HepG2 (cell line): ENCODE measurements at regions not wholly inside any gene's neighbourhood (a gene's known extent, or its start where the extent isn't known, plus 50 kb on each side); places are given as distances from the start of the nearest gene placed in this dataset.

Experiments
- ATAC-seq: fragments of 200-7000 bp; cut with Tn5 transposase; 3 replicates; pipeline ENCODE4 v1.9.1; 2020; ENCODE audit warnings: mild to moderate bottlenecking, moderate library complexity
- BruUV-seq: library from RNA; stranded (reverse); fragments of 400-500 nt; replicated peaks from 2 replicates; lab custom pipeline; 2021; lab: Mats Ljungman, UMichigan
- CTCF ChIA-PET: fragments of 300-600 bp; formaldehyde crosslinking; extraction: SDS; loops from one replicate; lab custom pipeline; 2021; ENCODE audit warnings: low total read pairs, inconsistent platforms, low intra/inter-chr PET ratio; lab: Yijun Ruan, JAX
- POLR2A ChIA-PET: fragments of 350-600 bp; sonication (Branson Sonifier 250); formaldehyde crosslinking; loops from one replicate; lab custom pipeline; 2020; ENCODE audit warnings: antibody characterized with exemption, inconsistent platforms; lab: Yijun Ruan, JAX
- DNase-seq: peaks from one replicate; pipeline ENCODE4 v3.0.0-alpha.2; 2015; ENCODE audit warnings: low spot score
- FAIRE-seq: peaks from 3 replicates; lab custom pipeline; 2011; peaks lifted over from hg19 to GRCh38; lab: Jason Lieb, UNC
- H2AFZ ChIP-seq: one replicate; pipeline ENCODE4 v1.6.1; 2011; ENCODE audit warnings: low read length, inconsistent platforms
- H3K27ac ChIP-seq: fragments of 300-600 bp; 3 replicates; pipeline ENCODE4 v1.8.0; 2011; ENCODE audit warnings: mixed run types, mild to moderate bottlenecking, mixed read lengths, low read length, inconsistent platforms; ENCODE audit not compliant: insufficient read depth; ENCODE audit errors: extremely low read length
- H3K27me3 ChIP-seq, 2 experiments: fragments of 200-600 bp in 1 of 2; 2 replicates in 1 of 2; 3 replicates in 1 of 2; pipeline versions ENCODE4 v1.6.0 to v1.8.0; 2011; ENCODE audit warnings: low read length in 2 of 2, mild to moderate bottlenecking in 2 of 2, moderate library complexity in 2 of 2, inconsistent platforms in 1 of 2; ENCODE audit not compliant: insufficient read depth in 2 of 2, control insufficient read depth in 1 of 2
- H3K36me3 ChIP-seq, 2 experiments: fragments of 200-600 bp in 1 of 2; replicated peaks in 1 of 2; 2 replicates in 1 of 2; 3 replicates in 1 of 2; pipeline versions ENCODE4 v1.5.1 to v1.8.0; 2011; ENCODE audit warnings: low read length in 2 of 2, inconsistent platforms in 1 of 2; ENCODE audit not compliant: insufficient read depth in 2 of 2, control insufficient read depth in 1 of 2
- H3K4me1 ChIP-seq: 2 replicates; pipeline ENCODE4 v1.5.1; 2012; ENCODE audit warnings: low read length, inconsistent platforms; ENCODE audit not compliant: insufficient read depth
- H3K4me2 ChIP-seq: 2 replicates; pipeline ENCODE4 v1.6.0; 2011; ENCODE audit warnings: low read depth, low read length, inconsistent platforms
- H3K4me3 ChIP-seq, 3 experiments: fragments of 200-600 bp in 1 of 3; sonication (generic), shearing (Covaris generic) in 1 of 3; replicated peaks in 1 of 3; 2 replicates each; pipeline ENCODE4 v1.5.1; 2011 to 2016; ENCODE audit warnings: low read length in 3 of 3, inconsistent platforms in 2 of 3, low read depth in 2 of 3, mild to moderate bottlenecking in 2 of 3, control low read depth in 1 of 3, mixed read lengths in 1 of 3; ENCODE audit not compliant: insufficient read depth in 1 of 3
- H3K79me2 ChIP-seq: one replicate; pipeline ENCODE4 v1.6.1; 2011; ENCODE audit warnings: low read length, inconsistent platforms; ENCODE audit not compliant: insufficient read depth
- H3K9ac ChIP-seq: 2 replicates; pipeline ENCODE4 v1.6.0; 2011; ENCODE audit warnings: mild to moderate bottlenecking, low read depth, low read length, inconsistent platforms; ENCODE audit not compliant: insufficient read depth
- H3K9me3 ChIP-seq: 2 replicates; pipeline ENCODE4 v1.5.1; 2012; ENCODE audit warnings: mild to moderate bottlenecking, low read length
- H4K20me1 ChIP-seq: 2 replicates; pipeline ENCODE4 v1.6.0; 2011; ENCODE audit warnings: inconsistent platforms, mild to moderate bottlenecking, low read length, moderate library complexity; ENCODE audit not compliant: insufficient read depth
- CCAR2 ChIP-seq: fragments of 200-400 bp; formaldehyde crosslinking; optimal IDR thresholded peaks from 2 replicates; pipeline ENCODE3; 2018; ENCODE audit warnings: low read depth, mild to moderate bottlenecking, low read length, moderate library complexity
- FOSL2 ChIP-seq: sonication (generic); formaldehyde crosslinking; IDR thresholded peaks from 2 replicates; pipeline ENCODE4 v1.4.0; 2020; ENCODE audit warnings: missing genetic modification reagents
- FOXO1 ChIP-seq: sonication (generic); formaldehyde crosslinking; IDR thresholded peaks from 2 replicates; pipeline ENCODE4 v1.4.0; 2020; ENCODE audit warnings: missing genetic modification reagents
- MAFF ChIP-seq: IDR thresholded peaks from 2 replicates; pipeline ENCODE4 v1.6.1; 2011; ENCODE audit warnings: low read depth, low read length, improper control_type of control experiment
- MLX ChIP-seq: IDR thresholded peaks from 2 replicates; pipeline ENCODE4 v1.6.1; 2016
- NFE2L2 ChIP-seq: fragments of 150-350 bp; IDR thresholded peaks from 2 replicates; pipeline ENCODE4 v1.6.1; 2014; ENCODE audit warnings: low read length
- PAWR ChIP-seq: sonication (generic); formaldehyde crosslinking; IDR thresholded peaks from 2 replicates; pipeline ENCODE4 v1.4.0; 2020; ENCODE audit warnings: missing genetic modification reagents, mild to moderate bottlenecking, borderline replicate concordance
- PPARG ChIP-seq: conservative IDR thresholded peaks from 2 replicates; pipeline ENCODE4 v1.6.1; 2016; ENCODE audit warnings: missing biosample characterization, missing genetic modification reagents
- RFX5 ChIP-seq: IDR thresholded peaks from 2 replicates; pipeline ENCODE4 v1.6.1; 2011; ENCODE audit warnings: low read depth, low read length, improper control_type of control experiment
- TP53 ChIP-seq: sonication (generic); formaldehyde crosslinking; conservative IDR thresholded peaks from 2 replicates; pipeline ENCODE4 v1.4.0; 2020; ENCODE audit warnings: missing genetic modification reagents
- ZFX ChIP-seq: sonication (generic); formaldehyde crosslinking; IDR thresholded peaks from 2 replicates; pipeline ENCODE4 v1.4.0; 2020; ENCODE audit warnings: mild to moderate bottlenecking, low read depth, missing genetic modification reagents, moderate library complexity
- ZMYM2 ChIP-seq: sonication (generic); formaldehyde crosslinking; IDR thresholded peaks from 2 replicates; pipeline ENCODE4 v1.8.0; 2022; ENCODE audit warnings: mild to moderate bottlenecking, missing genetic modification reagents
- ZNF160 ChIP-seq: sonication (generic); formaldehyde crosslinking; IDR thresholded peaks from 2 replicates; pipeline ENCODE4 v1.8.0; 2022; ENCODE audit warnings: mild to moderate bottlenecking, inconsistent platforms, missing genetic modification reagents
- ZNF263 ChIP-seq: sonication (generic); formaldehyde crosslinking; IDR thresholded peaks from 2 replicates; pipeline ENCODE4 v1.4.0; 2020; ENCODE audit warnings: missing genetic modification reagents
- WGBS: methylation state at CpG from one replicate; pipeline ENCODE4 v1.1.6; 2017; ENCODE audit warnings: low lambda C conversion rate; 5-methylcytosine and 5-hydroxymethylcytosine counted together
- in situ Hi-C: cut with HindIII; loops from 2 replicates; pipeline ENCODE4 v1.10.0; 2017; ENCODE audit warnings: low pct_unique_long_range_greater_than_20kb; ENCODE audit not compliant: extremely low pct_ligation_motif_present
- intact Hi-C: fragments of 100-400 bp; cut with micrococcal nuclease; formaldehyde crosslinking; loops from one replicate; pipeline ENCODE4 v1.10.0; 2022; ENCODE audit not compliant: unreplicated experiment

- TF ChIP-seq FOXO1 (CRISPR knock-in tag) (no peak), MAFF (peak; percentile 98), PPARG (CRISPR knock-in tag) (no peak), RFX5 (no peak)
Observed at GRCh38 chr21:26405735-26406361, 167.2 kb downstream of the CYYR1 start (continued).

GRCh38 chr21:26405071-26405470 is 168.0 kb downstream of the CYYR1 start:
- POLR2A ChIA-PET = no interaction called here
- intact Hi-C loops = no loop called here
- WGBS = 2% methylated on average over 4 of the region's 4 CpGs
- TF ChIP-seq ZFX (CRISPR knock-in tag) (no peak), FOSL2 (CRISPR knock-in tag) (no peak), ZMYM2 (CRISPR knock-in tag) (no peak), NFE2L2 (no peak), CCAR2 (no peak), MLX (CRISPR knock-in tag) (no peak), TP53 (CRISPR knock-in tag) (no peak), ZNF263 (CRISPR knock-in tag) (no peak), PAWR (CRISPR knock-in tag) (no peak), ZNF160 (CRISPR knock-in tag) (no peak)
- TF ChIP-seq, all 625 proteins: peak for 0
- H3K27me3 ChIP-seq = no peaks in the 10 kb centered on the region
- H3K36me3 ChIP-seq = no peaks in the 10 kb centered on the region
- no peak overlapping the region for H3K9ac ChIP-seq
- ATAC-seq (no peak), FAIRE-seq (no peak), DNase-seq (no peak)
- no peaks in the 10 kb centered on the region for H3K79me2 ChIP-seq
- CTCF ChIA-PET = no interaction called here
- in situ Hi-C loops = no loop called here
- H2AFZ ChIP-seq = no peak overlapping the region
- H3K9me3 ChIP-seq = peaks cover 66% of the 10 kb centered on the region
- H4K20me1 ChIP-seq = no peaks in the 10 kb centered on the region
- BruUV-seq = no TSS peak
- H3K4me3 ChIP-seq = no peak overlapping the region
- H3K4me2 ChIP-seq = no peak overlapping the region
- H3K4me1 ChIP-seq = no peaks in the 10 kb centered on the region
- H3K27ac ChIP-seq = no peak overlapping the region
